SK-N-SH (cell line): ENCODE measurements at regions not wholly inside any gene's neighbourhood (a gene's known extent, or its start where the extent isn't known, plus 50 kb on each side); places are given as distances from the start of the nearest gene placed in this dataset.

Experiments used
- CTCF ChIA-PET: fragments of 300-600, 350-600 bp; formaldehyde crosslinking; extraction: SDS; loops from one replicate; lab custom pipeline; 2021; lab: Yijun Ruan, JAX
- POLR2A ChIA-PET: fragments of 350-600 bp; sonication (Branson Sonifier 250); formaldehyde crosslinking; extraction: SDS; loops from one replicate; lab custom pipeline; 2020; ENCODE audit warnings: antibody characterized with exemption, inconsistent platforms; lab: Yijun Ruan, JAX
- DNase-seq: peaks from one replicate; pipeline ENCODE4 v3.0.0; 2012
- H2AFZ ChIP-seq: fragments of 200-600 bp; sonication (generic); 2 replicates; pipeline ENCODE4 v1.8.1; 2016; ENCODE audit warnings: antibody characterized with exemption, mild to moderate bottlenecking, low read depth
- H3F3A ChIP-seq: fragments of 200-600 bp; sonication (generic); replicated peaks from 2 replicates; pipeline ENCODE3; 2016; ENCODE audit warnings: antibody characterized with exemption, mild to moderate bottlenecking; ENCODE audit not compliant: insufficient read depth
- H3K27ac ChIP-seq, 2 experiments: fragments of 200-500 bp in 1 of 2; fragments of 200-600 bp in 1 of 2; sonication (Bioruptor generic) in 1 of 2; sonication (generic), shearing (Covaris generic) in 1 of 2; 2 replicates each; pipeline versions ENCODE4 v1.5.1 to v1.6.1; 2014 to 2016; ENCODE audit warnings: low read depth in 2 of 2, inconsistent platforms in 1 of 2, low read length in 1 of 2, mild to moderate bottlenecking in 1 of 2, mixed read lengths in 1 of 2
- H3K27me3 ChIP-seq: fragments of 200-600 bp; sonication (generic), shearing (Covaris generic); 2 replicates; pipeline ENCODE4 v1.6.1; 2016; ENCODE audit warnings: mixed run types; ENCODE audit not compliant: insufficient read depth
- H3K36me3 ChIP-seq, 2 experiments: fragments of 200-500 bp in 1 of 2; fragments of 200-600 bp in 1 of 2; sonication (Bioruptor generic) in 1 of 2; sonication (generic) in 1 of 2; replicated peaks in 1 of 2; 2 replicates each; pipeline versions ENCODE3 to v1.5.1; 2014 to 2016; ENCODE audit warnings: low read length in 1 of 2, mild to moderate bottlenecking in 1 of 2; ENCODE audit not compliant: insufficient read depth in 2 of 2, control insufficient read depth in 1 of 2
- H3K4me1 ChIP-seq, 2 experiments: fragments of 200-500 bp in 1 of 2; fragments of 200-600 bp in 1 of 2; sonication (Bioruptor generic) in 1 of 2; sonication (generic), shearing (Covaris generic) in 1 of 2; 2 replicates each; pipeline versions ENCODE4 v1.5.1 to v1.6.1; 2014 to 2016; ENCODE audit warnings: low read depth in 1 of 2, low read length in 1 of 2, mixed run types in 1 of 2; ENCODE audit not compliant: insufficient read depth in 2 of 2, control insufficient read depth in 1 of 2
- H3K4me2 ChIP-seq: fragments of 200-600 bp; sonication (generic), shearing (Covaris generic); 2 replicates; pipeline ENCODE4 v1.6.1; 2017; ENCODE audit warnings: mixed run types
- H3K4me3 ChIP-seq, 2 experiments: fragments of 200-500 bp in 1 of 2; fragments of 200-600 bp in 1 of 2; sonication (Bioruptor generic) in 1 of 2; sonication (generic), shearing (Covaris generic) in 1 of 2; 2 replicates each; pipeline versions ENCODE4 v1.5.1 to v1.8.1; 2014 to 2016; ENCODE audit warnings: low read depth in 2 of 2, inconsistent platforms in 1 of 2, low read length in 1 of 2, mild to moderate bottlenecking in 1 of 2, mixed read lengths in 1 of 2, moderate library complexity in 1 of 2
- H3K79me2 ChIP-seq: fragments of 200-600 bp; sonication (generic); 2 replicates; pipeline ENCODE4 v1.8.1; 2017; ENCODE audit warnings: mild to moderate bottlenecking; ENCODE audit not compliant: insufficient read depth
- H3K9ac ChIP-seq: fragments of 200-600 bp; sonication (generic); 2 replicates; pipeline ENCODE4 v1.6.1; 2017; ENCODE audit warnings: mixed run types
- H3K9me2 ChIP-seq: fragments of 200-600 bp; sonication (generic); 2 replicates; pipeline ENCODE4 v1.6.1; 2017; ENCODE audit warnings: mixed run types
- H3K9me3 ChIP-seq: fragments of 200-600 bp; sonication (generic); 2 replicates; pipeline ENCODE4 v1.6.1; 2017; ENCODE audit warnings: mixed run types, mild to moderate bottlenecking, moderate library complexity
- H4K20me1 ChIP-seq: fragments of 200-600 bp; sonication (generic); 2 replicates; pipeline ENCODE4 v1.6.1; 2017; ENCODE audit warnings: mild to moderate bottlenecking, mixed run types; ENCODE audit not compliant: insufficient read depth
- CHD2 ChIP-seq: fragments of 150-350 bp; IDR thresholded peaks from 2 replicates; pipeline ENCODE4 v1.6.1; 2018; ENCODE audit warnings: low read length; ENCODE audit not compliant: partially characterized antibody
- ELF1 ChIP-seq: IDR thresholded peaks from 2 replicates; pipeline ENCODE4 v1.4.0; 2012
- EP300 ChIP-seq, 2 experiments: IDR thresholded peaks; 2 replicates each; pipeline versions ENCODE4 v1.4.0 to v1.6.1; 2012; ENCODE audit warnings: borderline replicate concordance in 1 of 2, low read depth in 1 of 2, low read length in 1 of 2
- FOSL2 ChIP-seq: IDR thresholded peaks from 2 replicates; pipeline ENCODE4 v1.4.0; 2012; ENCODE audit warnings: low read depth, mild to moderate bottlenecking, moderate library complexity, borderline replicate concordance
- GABPA ChIP-seq: IDR thresholded peaks from 2 replicates; pipeline ENCODE4 v1.4.0; 2012; ENCODE audit warnings: low read depth, mild to moderate bottlenecking
- GATA2 ChIP-seq: sonication (generic); formaldehyde crosslinking; IDR thresholded peaks from 2 replicates; pipeline ENCODE4 v1.5.0; 2020; ENCODE audit warnings: mild to moderate bottlenecking, missing genetic modification reagents
- JUND ChIP-seq: IDR thresholded peaks from 2 replicates; pipeline ENCODE4 v1.4.0; 2012
- NFIC ChIP-seq: IDR thresholded peaks from 2 replicates; pipeline ENCODE4 v1.4.0; 2012; ENCODE audit warnings: borderline replicate concordance
- NRF1 ChIP-seq: IDR thresholded peaks from 2 replicates; pipeline ENCODE4 v1.6.1; 2012; ENCODE audit warnings: low read depth, mild to moderate bottlenecking, low read length
- RAD21 ChIP-seq: IDR thresholded peaks from 2 replicates; pipeline ENCODE4 v1.6.1; 2012; ENCODE audit warnings: mild to moderate bottlenecking, low read length
- RCOR1 ChIP-seq: fragments of 150-350 bp; IDR thresholded peaks from 2 replicates; pipeline ENCODE4 v1.6.1; 2017; ENCODE audit warnings: antibody characterized with exemption, low read length
- RXRA ChIP-seq: IDR thresholded peaks from 2 replicates; pipeline ENCODE4 v1.4.0; 2012; ENCODE audit warnings: low read depth, mild to moderate bottlenecking, borderline replicate concordance
- SIN3A ChIP-seq: IDR thresholded peaks from 2 replicates; pipeline ENCODE4 v1.6.1; 2012; ENCODE audit warnings: low read depth, mild to moderate bottlenecking, low read length, moderate library complexity, borderline replicate concordance
- TAF1 ChIP-seq: IDR thresholded peaks from 2 replicates; pipeline ENCODE4 v1.6.1; 2012; ENCODE audit warnings: low read depth, mild to moderate bottlenecking, low read length, moderate library complexity, borderline replicate concordance
- TEAD4 ChIP-seq: IDR thresholded peaks from 2 replicates; pipeline ENCODE4 v1.4.0; 2012; ENCODE audit warnings: mild to moderate bottlenecking, borderline replicate concordance; ENCODE audit not compliant: insufficient read depth
- ZBTB33 ChIP-seq: IDR thresholded peaks from 2 replicates; pipeline ENCODE4 v1.4.0; 2012; ENCODE audit warnings: low read depth, borderline replicate concordance
- WGBS: methylation state at CpG from one replicate; pipeline ENCODE4 v1.1.6; 2017; ENCODE audit warnings: low lambda C conversion rate; 5-methylcytosine and 5-hydroxymethylcytosine counted together
- TF ChIP-seq, protein P1 (sequence below): IDR thresholded peaks from 2 replicates; pipeline ENCODE4; 2012
- TF ChIP-seq, protein P2 (sequence below): IDR thresholded peaks from 2 replicates; pipeline ENCODE4 v1.6.1; 2012; ENCODE audit warnings: mild to moderate bottlenecking, low read depth, low read length, moderate library complexity
- TF ChIP-seq, protein P3 (sequence below): fragments of 150-350 bp; IDR thresholded peaks from 2 replicates; pipeline ENCODE4 v1.6.1; 2017; ENCODE audit warnings: antibody characterized with exemption, low read length, low read depth, borderline replicate concordance

DNA sequence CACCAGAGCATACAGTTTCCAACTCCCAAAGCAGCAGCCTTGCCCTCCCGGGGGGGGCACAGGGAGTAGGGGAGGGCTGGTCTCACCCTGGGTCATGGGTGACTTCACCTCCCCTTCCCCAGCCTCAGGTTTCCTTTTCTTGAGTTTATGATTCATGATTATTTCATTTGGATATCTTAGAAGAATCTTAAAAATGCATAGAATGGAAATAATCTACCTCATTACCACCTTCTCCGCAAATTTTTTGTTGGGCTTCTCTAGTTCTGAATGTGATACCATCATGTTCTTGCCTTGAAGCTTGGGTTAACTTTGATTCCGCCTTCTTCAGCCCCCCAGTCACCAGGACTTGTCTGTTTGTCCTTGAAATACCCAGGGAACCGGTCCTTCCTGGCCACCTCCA, 148.8 kb upstream of the ROPN1 start:
- Histone ChIP-seq H3F3A (no peaks in the 10 kb centered on the region), H3K36me3 (no peaks in the 10 kb centered on the region), H2AFZ (no peak overlapping the region), H3K9me3 (no peaks in the 10 kb centered on the region), H3K9ac (no peak overlapping the region), H4K20me1 (peaks cover 15% of the 10 kb centered on the region; the same call in 1 of the 2 replicates), H3K27ac (no peak overlapping the region), H3K27me3 (no peaks in the 10 kb centered on the region), H3K79me2 (peaks cover 5% of the 10 kb centered on the region; the same call in 1 of the 2 replicates), H3K4me3 (no peak overlapping the region), H3K4me1 (peaks cover 6 to 21% of the 10 kb centered on the region in 2 experiments; a peak in 1 of 4 replicates), H3K4me2 (no peak overlapping the region), H3K9me2 (no peaks in the 10 kb centered on the region)
- TF ChIP-seq RXRA (no peak), FOSL2 (no peak), NRF1 (no peak), CHD2 (no peak), TAF1 (no peak), GABPA (no peak), RCOR1 (no peak), RAD21 (no peak), JUND (no peak), EP300 (IDR thresholded peaks at IDR 0.05; ENCODE audit: borderline replicate concordance in 1 of 2, low read depth in 1 of 2, low read length in 1 of 2) (no peak), ELF1 (no peak), SIN3A (no peak), NFIC (no peak), GATA2 (CRISPR knock-in tag) (no peak), TEAD4 (no peak), ZBTB33 (no peak)
- TF ChIP-seq, protein P1, sequence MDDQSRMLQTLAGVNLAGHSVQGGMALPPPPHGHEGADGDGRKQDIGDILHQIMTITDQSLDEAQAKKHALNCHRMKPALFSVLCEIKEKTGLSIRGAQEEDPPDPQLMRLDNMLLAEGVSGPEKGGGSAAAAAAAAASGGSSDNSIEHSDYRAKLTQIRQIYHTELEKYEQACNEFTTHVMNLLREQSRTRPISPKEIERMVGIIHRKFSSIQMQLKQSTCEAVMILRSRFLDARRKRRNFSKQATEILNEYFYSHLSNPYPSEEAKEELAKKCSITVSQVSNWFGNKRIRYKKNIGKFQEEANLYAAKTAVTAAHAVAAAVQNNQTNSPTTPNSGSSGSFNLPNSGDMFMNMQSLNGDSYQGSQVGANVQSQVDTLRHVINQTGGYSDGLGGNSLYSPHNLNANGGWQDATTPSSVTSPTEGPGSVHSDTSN: no peak
- TF ChIP-seq, protein P2, sequence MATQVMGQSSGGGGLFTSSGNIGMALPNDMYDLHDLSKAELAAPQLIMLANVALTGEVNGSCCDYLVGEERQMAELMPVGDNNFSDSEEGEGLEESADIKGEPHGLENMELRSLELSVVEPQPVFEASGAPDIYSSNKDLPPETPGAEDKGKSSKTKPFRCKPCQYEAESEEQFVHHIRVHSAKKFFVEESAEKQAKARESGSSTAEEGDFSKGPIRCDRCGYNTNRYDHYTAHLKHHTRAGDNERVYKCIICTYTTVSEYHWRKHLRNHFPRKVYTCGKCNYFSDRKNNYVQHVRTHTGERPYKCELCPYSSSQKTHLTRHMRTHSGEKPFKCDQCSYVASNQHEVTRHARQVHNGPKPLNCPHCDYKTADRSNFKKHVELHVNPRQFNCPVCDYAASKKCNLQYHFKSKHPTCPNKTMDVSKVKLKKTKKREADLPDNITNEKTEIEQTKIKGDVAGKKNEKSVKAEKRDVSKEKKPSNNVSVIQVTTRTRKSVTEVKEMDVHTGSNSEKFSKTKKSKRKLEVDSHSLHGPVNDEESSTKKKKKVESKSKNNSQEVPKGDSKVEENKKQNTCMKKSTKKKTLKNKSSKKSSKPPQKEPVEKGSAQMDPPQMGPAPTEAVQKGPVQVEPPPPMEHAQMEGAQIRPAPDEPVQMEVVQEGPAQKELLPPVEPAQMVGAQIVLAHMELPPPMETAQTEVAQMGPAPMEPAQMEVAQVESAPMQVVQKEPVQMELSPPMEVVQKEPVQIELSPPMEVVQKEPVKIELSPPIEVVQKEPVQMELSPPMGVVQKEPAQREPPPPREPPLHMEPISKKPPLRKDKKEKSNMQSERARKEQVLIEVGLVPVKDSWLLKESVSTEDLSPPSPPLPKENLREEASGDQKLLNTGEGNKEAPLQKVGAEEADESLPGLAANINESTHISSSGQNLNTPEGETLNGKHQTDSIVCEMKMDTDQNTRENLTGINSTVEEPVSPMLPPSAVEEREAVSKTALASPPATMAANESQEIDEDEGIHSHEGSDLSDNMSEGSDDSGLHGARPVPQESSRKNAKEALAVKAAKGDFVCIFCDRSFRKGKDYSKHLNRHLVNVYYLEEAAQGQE: no peak
- TF ChIP-seq, protein P3, sequence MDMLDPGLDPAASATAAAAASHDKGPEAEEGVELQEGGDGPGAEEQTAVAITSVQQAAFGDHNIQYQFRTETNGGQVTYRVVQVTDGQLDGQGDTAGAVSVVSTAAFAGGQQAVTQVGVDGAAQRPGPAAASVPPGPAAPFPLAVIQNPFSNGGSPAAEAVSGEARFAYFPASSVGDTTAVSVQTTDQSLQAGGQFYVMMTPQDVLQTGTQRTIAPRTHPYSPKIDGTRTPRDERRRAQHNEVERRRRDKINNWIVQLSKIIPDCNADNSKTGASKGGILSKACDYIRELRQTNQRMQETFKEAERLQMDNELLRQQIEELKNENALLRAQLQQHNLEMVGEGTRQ: no peak
- WGBS: 59% methylated on average over 4 of the region's 4 CpGs
- ChIA-PET CTCF (interaction anchor here (0.9 to 1.3 kb wide), 3 partner anchors 9 to 108 kb away, joined by 3 to 5 read pairs (median 3); partner anchors contain the start of gene KALRN), POLR2A (no interaction called here)
- DNase-seq: no peak
